B cell (primary cell): ENCODE measurements at regions not wholly inside any gene's neighbourhood (a gene's known extent, or its start where the extent isn't known, plus 50 kb on each side); places are given as distances from the start of the nearest gene placed in this dataset.

Experiments used
- ATAC-seq: fragments of 200-7000 bp; cut with Tn5 transposase; one replicate; pipeline ENCODE4 v1.10.0; 2021; ENCODE audit warnings: low read depth, mild to moderate bottlenecking, moderate number of reproducible peaks, moderate library complexity
- CTCF ChIA-PET: fragments of 350-600 bp; sonication (Branson Sonifier 250); formaldehyde crosslinking; loops from one replicate; lab custom pipeline; 2021; ENCODE audit warnings: antibody characterized with exemption, inconsistent platforms; lab: Charles Lee
- POLR2A ChIA-PET: fragments of 350-600 bp; sonication (Branson Sonifier 250); formaldehyde crosslinking; loops from one replicate; lab custom pipeline; 2021; ENCODE audit warnings: antibody characterized with exemption; lab: Charles Lee
- DNase-seq: peaks from one replicate; pipeline ENCODE4 v3.0.0; 2013
- H2AFZ ChIP-seq: 2 replicates; pipeline ENCODE4 v1.6.1; 2012; ENCODE audit warnings: mild to moderate bottlenecking, low read depth, low read length; ENCODE audit not compliant: insufficient read depth, poor library complexity, severe bottlenecking
- H3K27ac ChIP-seq, 2 donors: 1 replicate in 1 of 2; 2 replicates in 1 of 2; pipeline ENCODE4 v1.5.1; 2012 to 2013; ENCODE audit warnings: low read length in 2 of 2, mild to moderate bottlenecking in 2 of 2, moderate library complexity in 1 of 2
- H3K27me3 ChIP-seq, 4 experiments: fragments of 200-600 bp in 1 of 4; sonication (generic) in 1 of 4; replicated peaks in 1 of 4; 1 replicate in 2 of 4; 2 replicates in 2 of 4; pipeline versions ENCODE4 v1.6.1 to v1.7.0; 2013 to 2016; ENCODE audit warnings: low read length in 3 of 4, mild to moderate bottlenecking in 2 of 4, mixed read lengths in 1 of 4, moderate library complexity in 1 of 4; ENCODE audit not compliant: insufficient read depth in 4 of 4, control insufficient read depth in 3 of 4; ENCODE audit errors: control extremely low read depth in 1 of 4
- H3K36me3 ChIP-seq, 2 experiments: replicated peaks in 1 of 2; 1 replicate in 1 of 2; 2 replicates in 1 of 2; pipeline versions ENCODE4 v1.6.1 to v1.7.1; 2013; ENCODE audit warnings: low read length in 1 of 2; ENCODE audit not compliant: insufficient read depth in 2 of 2, control insufficient read depth in 1 of 2; ENCODE audit errors: control extremely low read depth in 1 of 2, extremely low read depth in 1 of 2
- H3K4me1 ChIP-seq, 2 donors: fragments of 200-600 bp in 1 of 2; sonication (generic) in 1 of 2; 1 replicate in 1 of 2; 2 replicates in 1 of 2; pipeline versions ENCODE4 v1.5.1 to v1.6.1; 2013 to 2017; ENCODE audit warnings: low read length in 2 of 2; ENCODE audit not compliant: control insufficient read depth in 2 of 2, insufficient read depth in 2 of 2
- H3K4me2 ChIP-seq: replicated peaks from 2 replicates; pipeline ENCODE3; 2012; ENCODE audit warnings: mild to moderate bottlenecking, low read depth, low read length; ENCODE audit not compliant: poor library complexity, severe bottlenecking
- H3K4me3 ChIP-seq, 5 experiments: fragments of 200-600 bp in 1 of 5; sonication (generic) in 1 of 5; 1 replicate in 3 of 5; 2 replicates in 2 of 5; pipeline versions ENCODE4 v1.5.1 to v1.7.0; 2011 to 2016; ENCODE audit warnings: low read length in 4 of 5, mild to moderate bottlenecking in 4 of 5, low read depth in 2 of 5, control low read depth in 1 of 5, moderate library complexity in 1 of 5; ENCODE audit not compliant: insufficient read depth in 1 of 5; ENCODE audit errors: control extremely low read depth in 1 of 5, extremely low read depth in 1 of 5
- H3K79me2 ChIP-seq: fragments of 200-600 bp; sonication (generic); one replicate; pipeline ENCODE4 v1.6.0; 2016; ENCODE audit warnings: low read length; ENCODE audit not compliant: control insufficient read depth, insufficient read depth
- H3K9ac ChIP-seq: fragments of 200-600 bp; sonication (generic); 2 replicates; pipeline ENCODE4 v1.6.1; 2017; ENCODE audit warnings: mild to moderate bottlenecking, low read length, moderate library complexity
- H3K9me3 ChIP-seq, 3 donors: one replicate each; pipeline versions ENCODE4 v1.6.1 to v1.7.1; 2013; ENCODE audit warnings: low read length in 2 of 3; ENCODE audit not compliant: control insufficient read depth in 2 of 3, insufficient read depth in 1 of 3; ENCODE audit errors: control extremely low read depth in 1 of 3
- H4K20me1 ChIP-seq: 2 replicates; pipeline ENCODE4 v1.6.0; 2012; ENCODE audit warnings: mild to moderate bottlenecking, low read length; ENCODE audit not compliant: insufficient read depth, control insufficient read depth, poor library complexity, severe bottlenecking
- H3K27ac Mint-ChIP-seq: one replicate; pipeline ENCODE4 v1.8.0; 2021; ENCODE audit warnings: mixed read lengths
- H3K27me3 Mint-ChIP-seq: one replicate; pipeline ENCODE4 v1.8.0; 2021; ENCODE audit warnings: mixed read lengths
- H3K4me1 Mint-ChIP-seq: one replicate; pipeline ENCODE4 v1.8.0; 2021; ENCODE audit warnings: mixed read lengths
- H3K4me3 Mint-ChIP-seq: one replicate; pipeline ENCODE4 v1.8.0; 2021; ENCODE audit warnings: mixed read lengths
- H3K9me3 Mint-ChIP-seq: one replicate; pipeline ENCODE4 v1.8.0; 2022; ENCODE audit warnings: mixed read lengths; ENCODE audit not compliant: insufficient read depth
- CTCF ChIP-seq: fragments of 200-600 bp; IDR thresholded peaks from one replicate; pipeline ENCODE4 v1.8.0; 2022; ENCODE audit warnings: antibody characterized with exemption, mild to moderate bottlenecking
- EZH2 ChIP-seq: IDR thresholded peaks from 2 replicates; pipeline ENCODE4 v1.6.1; 2012; ENCODE audit warnings: borderline replicate concordance, low read depth, mild to moderate bottlenecking, moderate library complexity, low read length; ENCODE audit not compliant: insufficient read depth, poor library complexity, severe bottlenecking
- WGBS: methylation state at CpG from one replicate; pipeline ENCODE4 v1.1.5; 2013; ENCODE audit warnings: missing lambda C conversion rate; ENCODE audit not compliant: insufficient coverage; 5-methylcytosine and 5-hydroxymethylcytosine counted together
- intact Hi-C: fragments of 100-400 bp; cut with micrococcal nuclease; formaldehyde crosslinking; loops from one replicate; pipeline ENCODE4 v1.10.0; 2022

GRCh38 chr21:15455819-15456462, 273.8 kb upstream of the USP25 start:
- Histone ChIP-seq H3K79me2 (no peaks in the 10 kb centered on the region), H3K27ac (no peak overlapping the region), H3K27me3 (peaks cover 0 to 2% (median 0%) of the 10 kb centered on the region in 4 experiments), H3K4me1 (no peaks in the 10 kb centered on the region), H3K4me3 (no peak overlapping the region), H3K36me3 (no peaks in the 10 kb centered on the region), H2AFZ (no peak overlapping the region), H3K4me2 (no peak overlapping the region), H3K9me3 (peaks cover 0 to 9% (median 0%) of the 10 kb centered on the region in 3 donors), H4K20me1 (no peaks in the 10 kb centered on the region), H3K9ac (no peak overlapping the region)
- POLR2A ChIA-PET, result no interaction called here
- Mint-ChIP-seq H3K4me1 (no peaks in the 10 kb centered on the region), H3K27me3 (peaks cover 3% of the 10 kb centered on the region), H3K9me3 (no peaks in the 10 kb centered on the region), H3K4me3 (no peak overlapping the region), H3K27ac (no peak overlapping the region)
- intact Hi-C loops, result no loop called here
- CTCF ChIA-PET, result no interaction called here
- 95% methylated on average over 13 of the region's 14 CpGs for WGBS
- no peak for ATAC-seq
- TF ChIP-seq EZH2 (no peak), CTCF (no peak)
- DNase-seq, result no peak

- no peak overlapping the region for H3K27ac Mint-ChIP-seq
- Histone ChIP-seq H3K9ac (no peak overlapping the region), H3K4me2 (no peak overlapping the region), H4K20me1 (no peaks in the 10 kb centered on the region), H3K79me2 (no peaks in the 10 kb centered on the region), H3K4me3 (no peak overlapping the region), H2AFZ (no peak overlapping the region), H3K27ac (no peak overlapping the region), H3K36me3 (no peaks in the 10 kb centered on the region), H3K27me3 (peaks cover 0 to 2% (median 0%) of the 10 kb centered on the region in 4 experiments), H3K4me1 (no peaks in the 10 kb centered on the region), H3K9me3 (peaks cover 0 to 9% (median 0%) of the 10 kb centered on the region in 3 donors)
- no peak for TF ChIP-seq EZH2
- no peak for TF ChIP-seq CTCF
- no peak overlapping the region for H3K4me3 Mint-ChIP-seq
- intact Hi-C loops, result no loop called here
- ChIA-PET POLR2A (no interaction called here), CTCF (no interaction called here)
- no peak for DNase-seq
- no peaks in the 10 kb centered on the region for H3K9me3 Mint-ChIP-seq
- H3K4me1 Mint-ChIP-seq, result no peaks in the 10 kb centered on the region
- ATAC-seq, result no peak
- no CpG with 5 or more reads among the region's 3 CpGs for WGBS
- peaks cover 9% of the 10 kb centered on the region for H3K27me3 Mint-ChIP-seq
Observed at GRCh38 chr21:15457965-15458364, 271.8 kb upstream of the USP25 start.
